ENCODE measurements at regions not wholly inside any gene's neighbourhood (a gene's known extent, or its start where the extent isn't known, plus 50 kb on each side); places are given as distances from the start of the nearest gene placed in this dataset.
"Not testable (repeated sequence)": the region's sequence is repeated elsewhere in the genome, so short reads cannot be mapped to it uniquely, and the experiment has no call there.

- no peak for TF ChIP-seq CTCF (IDR thresholded peaks at IDR 0.05; ENCODE audit: extremely low read depth, missing control alignments)
- DNase-seq (ENCODE audit: low spot score) = no peak
Measured at GRCh38 chr2:3899536-3900155, 196.3 kb downstream of the DCDC2C start.

GRCh38 chr2:3902131-3902530, 198.8 kb downstream of the DCDC2C start:
- no peak for DNase-seq (ENCODE audit: low spot score)
- TF ChIP-seq CTCF (IDR thresholded peaks at IDR 0.05; ENCODE audit: extremely low read depth, missing control alignments) = no peak

GRCh38 chr2:3904061-3904460, 200.7 kb downstream of the DCDC2C start:
- no peak for TF ChIP-seq CTCF (IDR thresholded peaks at IDR 0.05; ENCODE audit: extremely low read depth, missing control alignments)
- no peak for DNase-seq (ENCODE audit: low spot score)

GRCh38 chr2:3908498-3908897, 205.1 kb downstream of the DCDC2C start:
- not testable (repeated sequence) for DNase-seq (ENCODE audit: low spot score)

DNA sequence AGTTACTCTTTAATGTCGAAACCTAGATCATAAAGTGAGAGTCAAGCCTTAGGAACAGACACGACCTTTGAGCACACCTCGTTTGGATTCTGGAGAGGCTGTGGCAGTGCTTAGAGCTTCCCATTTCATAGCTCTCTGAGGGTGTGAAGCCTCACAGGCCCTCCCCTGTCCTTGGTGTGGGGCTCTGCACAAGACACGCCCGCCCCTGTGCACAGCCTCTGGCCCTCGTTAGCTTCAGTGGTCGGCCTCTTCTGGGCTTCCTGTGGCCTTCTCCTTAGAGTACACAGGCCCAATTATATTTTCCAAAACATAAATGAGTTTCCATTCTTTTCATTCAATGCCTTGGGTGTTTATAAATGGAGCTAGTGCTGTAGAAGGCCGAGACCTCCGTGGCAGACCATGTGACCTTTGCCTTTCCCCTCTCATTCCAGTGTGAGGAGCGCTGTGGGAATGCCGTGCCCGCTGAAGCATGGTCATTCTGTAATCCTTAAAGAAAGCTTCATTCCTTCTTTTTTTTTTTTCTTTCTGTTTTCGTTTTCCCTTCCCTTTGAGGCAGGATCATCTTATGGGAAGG, 208.6 kb downstream of the DCDC2C start:
- TF ChIP-seq CTCF (IDR thresholded peaks at IDR 0.05; ENCODE audit: extremely low read depth, missing control alignments) = no peak
- no peak for DNase-seq (ENCODE audit: low spot score)

- TF ChIP-seq CTCF (IDR thresholded peaks at IDR 0.05; ENCODE audit: extremely low read depth, missing control alignments) = no peak
- no peak for DNase-seq (ENCODE audit: low spot score)
Measured at GRCh38 chr2:3913166-3913565, 209.8 kb downstream of the DCDC2C start.

DNA sequence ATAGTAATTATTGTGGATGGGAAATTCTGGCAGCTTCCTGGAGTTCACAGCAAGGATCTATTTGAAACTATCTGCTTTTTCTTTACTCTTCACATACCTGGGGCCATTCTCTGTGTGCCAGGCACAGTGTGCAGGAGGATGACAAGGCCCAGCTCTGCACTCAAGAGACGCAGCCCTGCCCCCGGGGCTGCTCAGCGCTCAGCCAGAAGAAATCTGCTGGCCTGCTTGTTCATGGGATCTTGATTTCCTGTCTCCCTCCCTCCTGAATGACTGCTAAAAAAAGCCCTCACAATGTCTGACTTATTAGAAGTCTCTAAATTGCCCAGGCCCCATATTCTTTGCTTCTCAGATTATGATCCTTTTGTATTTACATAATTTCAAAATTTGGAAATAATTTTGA, 210.9 kb downstream of the DCDC2C start:
- DNase-seq (ENCODE audit: low spot score) = no peak
- TF ChIP-seq CTCF (IDR thresholded peaks at IDR 0.05; ENCODE audit: extremely low read depth, missing control alignments) = no peak

- DNase-seq (ENCODE audit: low spot score) = no peak
- no peak for TF ChIP-seq CTCF (IDR thresholded peaks at IDR 0.05; ENCODE audit: extremely low read depth, missing control alignments)
Measured at GRCh38 chr2:3927031-3927430, 223.7 kb downstream of the DCDC2C start.

All from GM20000 (cell line).